Activated naive CD8-positive, alpha-beta T cell (primary cell): ENCODE measurements at regions not wholly inside any gene's neighbourhood (a gene's known extent, or its start where the extent isn't known, plus 50 kb on each side); places are given as distances from the start of the nearest gene placed in this dataset.

ENCODE experiments used
- H3K27ac Mint-ChIP-seq: one replicate; pipeline ENCODE4 v1.8.0; 2021; ENCODE audit warnings: mixed read lengths
- H3K27me3 Mint-ChIP-seq: one replicate; pipeline ENCODE4 v1.8.0; 2021; ENCODE audit warnings: mixed read lengths
- H3K36me3 Mint-ChIP-seq: one replicate; pipeline ENCODE4 v1.8.0; 2021; ENCODE audit warnings: mixed read lengths
- H3K4me1 Mint-ChIP-seq: one replicate; pipeline ENCODE4 v1.8.0; 2021; ENCODE audit warnings: low read depth, mixed read lengths
- H3K4me3 Mint-ChIP-seq: one replicate; pipeline ENCODE4 v1.8.0; 2021; ENCODE audit warnings: mild to moderate bottlenecking, mixed read lengths
- H3K9me3 Mint-ChIP-seq: one replicate; pipeline ENCODE4 v1.8.0; 2021; ENCODE audit warnings: low read depth, mixed read lengths

GRCh38 chr11:116219171-116219635 lies 553.6 kb downstream of the BUD13 start:
- Mint-ChIP-seq H3K27me3 (peaks cover 4% of the 10 kb centered on the region), H3K4me3 (no peak overlapping the region), H3K9me3 (no peaks in the 10 kb centered on the region), H3K27ac (no peak overlapping the region), H3K36me3 (no peaks in the 10 kb centered on the region), H3K4me1 (no peaks in the 10 kb centered on the region)

GRCh38 chr11:116217441-116217840 lies 555.3 kb downstream of the BUD13 start:
- no peak overlapping the region for H3K4me3 Mint-ChIP-seq
- H3K9me3 Mint-ChIP-seq, result no peaks in the 10 kb centered on the region
- no peak overlapping the region for H3K27ac Mint-ChIP-seq
- no peaks in the 10 kb centered on the region for H3K36me3 Mint-ChIP-seq
- H3K4me1 Mint-ChIP-seq, result no peaks in the 10 kb centered on the region
- peaks cover 4% of the 10 kb centered on the region for H3K27me3 Mint-ChIP-seq

- Mint-ChIP-seq H3K4me1 (no peaks in the 10 kb centered on the region), H3K27me3 (peaks cover 4% of the 10 kb centered on the region), H3K4me3 (no peak overlapping the region), H3K36me3 (no peaks in the 10 kb centered on the region), H3K9me3 (no peaks in the 10 kb centered on the region), H3K27ac (no peak overlapping the region)
These were observed 555.8 kb downstream of the BUD13 start for GRCh38 chr11:116217006-116217405.

DNA sequence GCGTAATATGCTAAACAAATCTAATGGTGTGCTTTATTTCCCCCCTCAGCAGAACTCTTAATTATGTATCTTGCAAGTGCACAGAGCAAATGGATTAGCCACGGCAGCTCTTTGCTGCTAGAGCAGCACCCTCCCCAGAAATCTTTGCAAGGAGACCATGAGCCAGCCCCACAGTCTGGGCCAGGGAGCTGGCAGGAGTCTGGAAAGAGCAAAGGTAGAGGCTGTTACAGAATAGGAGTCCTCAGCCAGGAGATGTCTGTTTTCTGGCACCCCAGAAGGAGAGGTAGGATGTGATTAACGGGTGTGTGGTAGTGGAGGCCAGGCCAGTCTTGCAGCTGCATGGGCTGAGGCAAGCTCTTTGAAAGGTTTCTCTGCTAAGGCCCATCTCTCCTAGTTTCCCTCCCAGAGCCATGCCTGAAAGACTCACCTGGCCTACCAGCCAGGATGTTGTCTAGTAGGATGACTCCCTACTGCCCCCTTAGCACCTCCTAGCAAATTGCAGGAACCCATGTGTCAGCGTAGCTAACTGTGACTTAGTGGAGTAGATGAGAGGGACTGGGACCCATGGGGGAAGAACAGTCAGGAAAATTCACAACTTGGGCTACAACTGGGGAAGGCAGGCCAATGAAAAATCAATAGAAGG lies 557.2 kb downstream of the BUD13 start:
- Mint-ChIP-seq H3K27ac (no peak overlapping the region), H3K4me1 (no peaks in the 10 kb centered on the region), H3K4me3 (no peak overlapping the region), H3K36me3 (no peaks in the 10 kb centered on the region), H3K9me3 (no peaks in the 10 kb centered on the region), H3K27me3 (peaks cover 6% of the 10 kb centered on the region)

DNA sequence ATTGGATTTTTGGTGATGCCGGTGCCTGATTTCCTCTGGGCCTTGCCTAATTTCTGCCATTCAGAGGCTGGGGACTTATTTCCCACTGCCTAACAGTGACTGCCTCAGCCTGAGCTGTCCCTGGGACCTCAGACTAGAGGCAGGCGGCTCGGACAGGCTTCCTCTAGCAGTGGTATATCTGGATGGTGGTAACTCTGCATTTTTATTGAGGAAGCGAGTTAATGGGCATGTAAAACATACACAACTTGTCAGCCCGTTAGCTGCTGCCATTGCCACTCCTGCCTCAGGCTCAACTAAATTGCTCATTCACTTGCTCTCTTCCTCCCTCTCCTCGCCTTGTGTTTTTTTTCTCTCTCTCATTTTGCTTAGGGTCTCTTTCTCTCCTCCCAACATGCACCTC lies 561.6 kb downstream of the BUD13 start:
- no peaks in the 10 kb centered on the region for H3K9me3 Mint-ChIP-seq
- no peaks in the 10 kb centered on the region for H3K4me1 Mint-ChIP-seq
- H3K27ac Mint-ChIP-seq, result no peak overlapping the region
- H3K36me3 Mint-ChIP-seq, result no peaks in the 10 kb centered on the region
- H3K27me3 Mint-ChIP-seq, result peaks cover 5% of the 10 kb centered on the region
- no peak overlapping the region for H3K4me3 Mint-ChIP-seq

GRCh38 chr11:116210663-116211062 lies 562.1 kb downstream of the BUD13 start:
- Mint-ChIP-seq H3K27me3 (peaks cover 3% of the 10 kb centered on the region), H3K36me3 (no peaks in the 10 kb centered on the region), H3K27ac (no peak overlapping the region), H3K4me3 (no peak overlapping the region), H3K4me1 (no peaks in the 10 kb centered on the region), H3K9me3 (no peaks in the 10 kb centered on the region)

DNA sequence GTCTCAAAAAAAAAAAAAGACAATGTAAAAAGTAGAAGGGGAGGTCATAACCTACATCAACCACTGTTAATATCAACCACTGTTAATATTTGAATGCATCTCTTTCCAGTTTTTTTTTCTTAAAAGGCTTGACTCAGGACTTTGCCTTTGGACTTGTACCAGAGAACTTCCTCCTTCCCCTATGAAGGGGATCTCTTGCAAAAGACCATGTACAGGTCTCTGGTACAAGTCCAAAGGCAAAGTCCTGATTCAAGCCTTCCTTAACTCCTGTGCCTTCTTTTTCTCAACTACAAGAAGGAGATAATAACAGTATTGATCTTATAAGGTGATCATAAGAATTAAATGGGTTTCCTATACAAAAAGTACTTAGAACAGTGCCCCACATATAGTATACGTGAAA lies 563.5 kb downstream of the BUD13 start:
- H3K36me3 Mint-ChIP-seq, result no peaks in the 10 kb centered on the region
- H3K27ac Mint-ChIP-seq, result no peak overlapping the region
- no peaks in the 10 kb centered on the region for H3K4me1 Mint-ChIP-seq
- H3K27me3 Mint-ChIP-seq, result peaks cover 3% of the 10 kb centered on the region
- H3K4me3 Mint-ChIP-seq, result no peak overlapping the region
- H3K9me3 Mint-ChIP-seq, result no peaks in the 10 kb centered on the region

DNA sequence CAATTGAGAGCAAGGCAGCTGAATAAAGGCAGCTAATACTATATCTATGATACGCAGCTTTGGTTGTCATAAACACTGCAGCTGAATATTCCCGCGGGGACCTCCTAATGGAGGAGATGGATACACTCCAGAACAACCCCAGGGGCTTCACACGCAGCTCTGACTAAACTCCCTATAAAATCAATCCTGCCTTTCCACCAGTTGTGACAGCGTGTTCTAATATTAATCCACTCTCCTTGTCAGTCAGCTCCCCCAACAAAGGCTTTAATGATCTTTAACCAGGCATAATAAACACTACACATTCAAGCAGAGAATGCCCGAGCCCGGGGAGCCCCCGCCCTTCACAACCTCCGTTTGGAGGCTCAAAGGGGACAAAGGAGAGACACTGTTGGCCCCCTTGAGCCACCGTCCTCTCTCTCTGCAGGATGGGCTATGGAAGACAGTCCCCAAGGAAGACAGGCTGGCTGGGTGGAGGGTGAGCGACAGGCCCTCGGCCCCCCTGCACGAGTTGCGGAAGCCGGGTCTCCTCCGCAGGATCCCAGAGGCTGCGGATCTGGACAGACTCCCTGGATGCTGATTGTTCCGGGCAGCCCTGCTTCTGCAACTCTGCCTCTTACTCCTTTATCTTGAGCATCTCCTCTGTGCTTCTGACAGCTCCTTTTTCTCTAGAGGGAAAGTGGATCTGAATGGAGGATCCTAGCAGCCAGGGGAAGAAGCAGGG lies 565.2 kb downstream of the BUD13 start:
- Mint-ChIP-seq H3K4me3 (no peak overlapping the region), H3K9me3 (no peaks in the 10 kb centered on the region), H3K4me1 (no peaks in the 10 kb centered on the region), H3K27ac (no peak overlapping the region), H3K36me3 (no peaks in the 10 kb centered on the region), H3K27me3 (peaks cover 3% of the 10 kb centered on the region)

DNA sequence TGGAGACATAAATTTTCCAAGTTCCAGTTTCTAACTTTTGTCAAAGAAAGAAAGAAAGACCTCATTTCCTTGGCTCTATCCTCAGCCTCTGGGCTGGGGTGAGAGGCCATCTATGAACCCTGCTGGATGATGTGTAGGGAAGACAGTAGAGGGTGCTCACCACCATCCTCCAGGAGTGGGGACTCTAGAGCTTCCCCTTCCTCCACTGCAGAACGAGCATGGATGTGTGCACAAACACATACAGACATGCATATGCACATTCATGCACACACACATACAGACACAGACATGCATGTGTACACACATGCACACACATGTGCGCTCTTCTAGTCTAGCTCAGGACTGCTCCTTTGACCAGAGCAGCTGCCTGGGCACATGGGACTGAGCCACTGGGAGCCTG lies 565.8 kb downstream of the BUD13 start:
- Mint-ChIP-seq H3K36me3 (no peaks in the 10 kb centered on the region), H3K9me3 (no peaks in the 10 kb centered on the region), H3K27me3 (peaks cover 3% of the 10 kb centered on the region), H3K4me1 (no peaks in the 10 kb centered on the region), H3K27ac (no peak overlapping the region), H3K4me3 (no peak overlapping the region)

DNA sequence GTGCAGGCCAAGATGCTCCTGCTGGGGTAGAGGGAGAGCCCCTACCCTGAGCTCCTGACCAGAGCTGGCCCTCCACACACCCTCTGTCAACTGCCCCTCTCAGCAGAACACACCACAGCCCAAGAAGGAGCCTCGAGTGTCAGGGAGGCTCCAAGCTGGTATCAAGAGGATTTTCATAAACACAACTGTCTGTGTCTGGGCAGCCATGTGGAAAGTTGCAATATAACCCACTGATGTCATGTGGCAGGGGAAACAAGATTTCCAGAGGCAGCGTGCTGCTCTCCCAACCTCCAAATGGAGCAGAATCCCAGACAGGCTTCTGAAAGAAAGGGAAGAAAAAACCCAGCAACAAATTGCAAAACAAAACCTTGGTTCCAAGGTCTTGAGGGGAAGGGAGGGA lies 569.9 kb downstream of the BUD13 start:
- Mint-ChIP-seq H3K36me3 (no peaks in the 10 kb centered on the region), H3K27me3 (peaks cover 1% of the 10 kb centered on the region), H3K9me3 (no peaks in the 10 kb centered on the region), H3K4me1 (no peaks in the 10 kb centered on the region), H3K4me3 (no peak overlapping the region), H3K27ac (no peak overlapping the region)

- H3K27ac Mint-ChIP-seq, result no peak overlapping the region
- no peaks in the 10 kb centered on the region for H3K36me3 Mint-ChIP-seq
- no peaks in the 10 kb centered on the region for H3K4me1 Mint-ChIP-seq
- H3K27me3 Mint-ChIP-seq, result peaks cover 1% of the 10 kb centered on the region
- H3K4me3 Mint-ChIP-seq, result no peak overlapping the region
- no peaks in the 10 kb centered on the region for H3K9me3 Mint-ChIP-seq
These were observed 572.2 kb downstream of the BUD13 start for GRCh38 chr11:116200564-116200963.

- no peaks in the 10 kb centered on the region for H3K4me1 Mint-ChIP-seq
- no peaks in the 10 kb centered on the region for H3K9me3 Mint-ChIP-seq
- H3K4me3 Mint-ChIP-seq, result no peak overlapping the region
- peaks cover 3% of the 10 kb centered on the region for H3K27me3 Mint-ChIP-seq
- H3K36me3 Mint-ChIP-seq, result no peaks in the 10 kb centered on the region
- H3K27ac Mint-ChIP-seq, result no peak overlapping the region
These were observed 573.6 kb downstream of the BUD13 start for GRCh38 chr11:116199182-116199581.

DNA sequence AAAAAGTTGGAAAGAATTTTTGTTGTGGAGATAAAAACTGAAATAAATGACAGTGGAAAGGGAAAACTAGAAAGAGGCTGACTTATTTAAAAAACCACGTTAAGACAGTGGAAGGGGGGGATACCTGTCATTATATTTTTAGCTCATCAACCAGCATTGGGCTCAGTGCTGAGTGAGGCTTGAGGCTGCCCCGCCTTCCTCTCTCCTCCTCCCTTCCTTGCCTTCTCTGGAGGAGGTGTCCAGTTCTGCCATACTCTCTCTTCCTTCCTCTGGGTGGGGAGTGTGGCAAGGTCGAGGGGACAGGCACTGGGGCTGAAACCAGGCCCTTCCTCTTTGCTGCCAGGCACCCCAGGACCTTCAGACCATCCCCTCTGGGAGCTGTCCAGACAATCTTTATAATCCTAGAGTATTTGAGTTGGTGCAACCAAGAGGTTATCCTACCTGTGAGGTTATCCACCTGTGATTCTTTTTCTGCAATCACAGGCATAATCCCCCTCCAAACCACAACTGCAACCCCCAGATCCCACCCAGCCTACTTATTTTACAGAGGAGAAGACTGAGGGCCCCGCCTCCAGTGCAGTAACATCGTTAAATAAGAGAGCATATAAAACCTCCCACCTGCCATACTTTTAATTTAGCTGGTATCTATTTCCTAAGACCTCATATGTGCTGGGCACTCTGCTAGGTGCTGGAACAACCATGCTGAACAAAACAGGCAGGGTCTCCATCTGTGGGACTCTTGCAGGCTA lies 578.5 kb downstream of the BUD13 start:
- H3K4me1 Mint-ChIP-seq, result peaks cover 5% of the 10 kb centered on the region
- peaks cover 22% of the 10 kb centered on the region for H3K27me3 Mint-ChIP-seq

GRCh38 chr11:116193321-116194131 lies 579.3 kb downstream of the BUD13 start:
- H3K27ac Mint-ChIP-seq, result no peak overlapping the region
- H3K4me3 Mint-ChIP-seq, result no peak overlapping the region
- H3K4me1 Mint-ChIP-seq, result peaks cover 5% of the 10 kb centered on the region
- no peaks in the 10 kb centered on the region for H3K9me3 Mint-ChIP-seq
- no peaks in the 10 kb centered on the region for H3K36me3 Mint-ChIP-seq
- peaks cover 24% of the 10 kb centered on the region for H3K27me3 Mint-ChIP-seq

More for the DNA sequence above, 578.5 kb downstream of the BUD13 start:
- no peaks in the 10 kb centered on the region for H3K9me3 Mint-ChIP-seq
- H3K27ac Mint-ChIP-seq, result no peak overlapping the region
- no peaks in the 10 kb centered on the region for H3K36me3 Mint-ChIP-seq
- no peak overlapping the region for H3K4me3 Mint-ChIP-seq
